Liver (tissue), 8 donors: ENCODE measurements at regions not wholly inside any gene's neighbourhood (a gene's known extent, or its start where the extent isn't known, plus 50 kb on each side); places are given as distances from the start of the nearest gene placed in this dataset.

Experiments
- DNase-seq: peaks from one replicate; pipeline ENCODE4 v3.0.0-alpha.2; 2017; ENCODE audit warnings: low spot score
- H3K27ac ChIP-seq, 2 donors: one replicate each; pipeline ENCODE4 v1.7.0; 2013; ENCODE audit warnings: inconsistent platforms in 2 of 2, low read length in 2 of 2, control low read depth in 1 of 2, low read depth in 1 of 2, mild to moderate bottlenecking in 1 of 2
- H3K27me3 ChIP-seq, 4 donors: one replicate each; pipeline versions ENCODE4 v1.6.1 to v1.7.0; 2013; ENCODE audit warnings: low read length in 3 of 4, inconsistent platforms in 1 of 4, mild to moderate bottlenecking in 1 of 4, moderate library complexity in 1 of 4; ENCODE audit not compliant: control insufficient read depth in 4 of 4, insufficient read depth in 4 of 4
- H3K36me3 ChIP-seq, 4 donors: one replicate each; pipeline versions ENCODE4 v1.6.1 to v1.7.0; 2013; ENCODE audit warnings: low read length in 3 of 4, mild to moderate bottlenecking in 3 of 4, low read depth in 1 of 4, moderate library complexity in 1 of 4; ENCODE audit not compliant: control insufficient read depth in 4 of 4, insufficient read depth in 3 of 4
- H3K4me1 ChIP-seq, 4 donors: one replicate each; pipeline versions ENCODE4 v1.6.1 to v1.7.0; 2013; ENCODE audit warnings: low read length in 3 of 4, mild to moderate bottlenecking in 3 of 4, moderate library complexity in 1 of 4; ENCODE audit not compliant: control insufficient read depth in 4 of 4, insufficient read depth in 4 of 4
- H3K4me3 ChIP-seq, 3 donors: one replicate each; pipeline versions ENCODE4 v1.6.1 to v1.7.0; 2013; ENCODE audit warnings: low read length in 3 of 3, control low read depth in 1 of 3, low read depth in 1 of 3, mild to moderate bottlenecking in 1 of 3
- H3K9ac ChIP-seq, 2 donors: one replicate each; pipeline ENCODE4 v1.7.0; 2013; ENCODE audit warnings: low read length in 2 of 2, mild to moderate bottlenecking in 2 of 2, moderate library complexity in 2 of 2, control low read depth in 1 of 2, low read depth in 1 of 2
- H3K9me3 ChIP-seq, 4 donors: one replicate each; pipeline versions ENCODE4 v1.6.1 to v1.7.0; 2013; ENCODE audit warnings: low read length in 3 of 4; ENCODE audit not compliant: control insufficient read depth in 4 of 4
- EGR1 ChIP-seq, 2 donors: IDR thresholded peaks; 2 replicates each; pipeline ENCODE4 v1.6.1; 2016 to 2018; ENCODE audit warnings: antibody characterized with exemption in 2 of 2, low read depth in 2 of 2
- FOXA1 ChIP-seq: IDR thresholded peaks from 2 replicates; pipeline ENCODE4 v1.6.1; 2016; ENCODE audit warnings: antibody characterized with exemption
- HNF4A ChIP-seq, 2 donors: conservative IDR thresholded peaks; 2 replicates each; pipeline ENCODE4 v1.6.1; 2016; ENCODE audit warnings: antibody characterized with exemption in 2 of 2, mild to moderate bottlenecking in 2 of 2
- HNF4G ChIP-seq: IDR thresholded peaks from 2 replicates; pipeline ENCODE4 v1.6.1; 2016; ENCODE audit warnings: antibody characterized with exemption
- RAD21 ChIP-seq, 2 donors: IDR thresholded peaks; 2 replicates each; pipeline ENCODE4 v1.6.1; 2016; ENCODE audit warnings: antibody characterized with exemption in 2 of 2, mild to moderate bottlenecking in 2 of 2
- RXRA ChIP-seq, 2 donors: IDR thresholded peaks; 2 replicates each; pipeline ENCODE4 v1.6.1; 2017 to 2018; ENCODE audit warnings: antibody characterized with exemption in 2 of 2, mild to moderate bottlenecking in 1 of 2
- SP1 ChIP-seq: IDR thresholded peaks from 2 replicates; pipeline ENCODE4 v1.6.1; 2018; ENCODE audit warnings: antibody characterized with exemption, mild to moderate bottlenecking
- YY1 ChIP-seq: IDR thresholded peaks from 2 replicates; pipeline ENCODE4 v1.6.1; 2016; ENCODE audit warnings: antibody characterized with exemption, mild to moderate bottlenecking
- WGBS: extraction: QIAGEN DNeasy Blood & Tissue Kit; methylation state at CpG from one replicate; pipeline ENCODE4 v1.1.7; 2013; 5-methylcytosine and 5-hydroxymethylcytosine counted together
- TF ChIP-seq, protein P1 (sequence below): IDR thresholded peaks from 2 replicates; pipeline ENCODE4 v1.6.1; 2016; ENCODE audit warnings: antibody characterized with exemption
- TF ChIP-seq, protein P2 (sequence below): IDR thresholded peaks from 2 replicates; pipeline ENCODE4 v1.6.1; 2016; ENCODE audit warnings: antibody characterized with exemption
- TF ChIP-seq, protein P3 (sequence below): fragments of 150-350 bp; IDR thresholded peaks from 2 replicates; pipeline ENCODE4 v1.5.1; 2017; ENCODE audit warnings: improper control_type of control experiment, low read depth, low read length; ENCODE audit not compliant: missing input control
- TF ChIP-seq, protein P4 (sequence below): IDR thresholded peaks from 2 replicates; pipeline ENCODE4 v1.6.1; 2016; ENCODE audit warnings: antibody characterized with exemption, mild to moderate bottlenecking
- donor health status: healthy.
- donor health status: healthy.
- donor health status: healthy.
- donor health status: healthy.
- donor health status: healthy.

DNA sequence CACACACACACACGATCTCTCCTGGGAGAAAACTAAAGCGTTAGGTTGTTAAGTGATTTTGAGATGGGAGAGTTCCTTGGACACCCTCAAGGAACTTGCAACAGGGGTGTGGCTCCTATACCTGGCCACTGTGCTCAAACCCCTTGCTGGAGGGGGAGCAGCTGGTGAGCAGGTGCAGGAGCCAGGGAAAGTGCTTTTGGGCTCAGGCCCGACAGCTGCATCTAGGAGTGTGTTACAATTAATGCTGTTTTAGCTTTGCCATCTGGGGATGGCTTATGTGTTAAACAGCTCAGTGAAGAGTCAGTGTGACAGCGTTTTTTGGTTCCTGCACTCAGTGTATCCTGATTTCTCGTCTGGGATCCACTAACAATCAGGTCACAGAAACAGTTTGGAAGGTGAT, 510.8 kb downstream of the TRIB2 start (continued):
- TF ChIP-seq, protein P1, sequence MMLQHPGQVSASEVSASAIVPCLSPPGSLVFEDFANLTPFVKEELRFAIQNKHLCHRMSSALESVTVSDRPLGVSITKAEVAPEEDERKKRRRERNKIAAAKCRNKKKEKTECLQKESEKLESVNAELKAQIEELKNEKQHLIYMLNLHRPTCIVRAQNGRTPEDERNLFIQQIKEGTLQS = no peak

DNA sequence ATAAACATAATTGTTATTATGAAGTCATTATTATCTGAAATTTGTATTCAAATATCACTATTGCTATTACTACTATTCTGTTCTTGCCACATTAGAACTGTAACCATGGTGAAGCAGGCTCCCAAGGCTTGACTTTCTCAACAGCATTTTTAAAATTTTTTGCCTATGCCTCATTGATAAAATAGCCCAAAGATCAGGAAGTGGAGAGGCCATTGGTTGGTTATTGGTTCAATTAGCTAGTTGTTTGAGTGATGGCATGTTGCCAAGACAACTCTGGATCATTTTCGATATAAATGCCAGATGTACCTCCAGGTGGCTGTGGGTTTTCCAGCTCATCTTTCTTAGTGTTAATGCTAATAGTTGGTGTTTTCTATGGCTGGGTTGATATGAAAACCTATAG, 513.5 kb downstream of the TRIB2 start:
- Histone ChIP-seq H3K36me3 (no peaks in the 10 kb centered on the region), H3K9me3 (no peaks in the 10 kb centered on the region), H3K4me3 (no peak overlapping the region), H3K4me1 (no peaks in the 10 kb centered on the region), H3K9ac (no peak overlapping the region), H3K27me3 (no peaks in the 10 kb centered on the region), H3K27ac (no peak overlapping the region)
- DNase-seq = no peak
- TF ChIP-seq, protein P2, sequence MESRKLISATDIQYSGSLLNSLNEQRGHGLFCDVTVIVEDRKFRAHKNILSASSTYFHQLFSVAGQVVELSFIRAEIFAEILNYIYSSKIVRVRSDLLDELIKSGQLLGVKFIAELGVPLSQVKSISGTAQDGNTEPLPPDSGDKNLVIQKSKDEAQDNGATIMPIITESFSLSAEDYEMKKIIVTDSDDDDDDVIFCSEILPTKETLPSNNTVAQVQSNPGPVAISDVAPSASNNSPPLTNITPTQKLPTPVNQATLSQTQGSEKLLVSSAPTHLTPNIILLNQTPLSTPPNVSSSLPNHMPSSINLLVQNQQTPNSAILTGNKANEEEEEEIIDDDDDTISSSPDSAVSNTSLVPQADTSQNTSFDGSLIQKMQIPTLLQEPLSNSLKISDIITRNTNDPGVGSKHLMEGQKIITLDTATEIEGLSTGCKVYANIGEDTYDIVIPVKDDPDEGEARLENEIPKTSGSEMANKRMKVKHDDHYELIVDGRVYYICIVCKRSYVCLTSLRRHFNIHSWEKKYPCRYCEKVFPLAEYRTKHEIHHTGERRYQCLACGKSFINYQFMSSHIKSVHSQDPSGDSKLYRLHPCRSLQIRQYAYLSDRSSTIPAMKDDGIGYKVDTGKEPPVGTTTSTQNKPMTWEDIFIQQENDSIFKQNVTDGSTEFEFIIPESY = no peak
- TF ChIP-seq RXRA (IDR thresholded peaks at IDR 0.05) (no peak), HNF4G (no peak), SP1 (no peak), HNF4A (conservative IDR thresholded peaks at IDR 0.05) (no peak)
- TF ChIP-seq, protein P1 = no peak
- TF ChIP-seq, protein P3, sequence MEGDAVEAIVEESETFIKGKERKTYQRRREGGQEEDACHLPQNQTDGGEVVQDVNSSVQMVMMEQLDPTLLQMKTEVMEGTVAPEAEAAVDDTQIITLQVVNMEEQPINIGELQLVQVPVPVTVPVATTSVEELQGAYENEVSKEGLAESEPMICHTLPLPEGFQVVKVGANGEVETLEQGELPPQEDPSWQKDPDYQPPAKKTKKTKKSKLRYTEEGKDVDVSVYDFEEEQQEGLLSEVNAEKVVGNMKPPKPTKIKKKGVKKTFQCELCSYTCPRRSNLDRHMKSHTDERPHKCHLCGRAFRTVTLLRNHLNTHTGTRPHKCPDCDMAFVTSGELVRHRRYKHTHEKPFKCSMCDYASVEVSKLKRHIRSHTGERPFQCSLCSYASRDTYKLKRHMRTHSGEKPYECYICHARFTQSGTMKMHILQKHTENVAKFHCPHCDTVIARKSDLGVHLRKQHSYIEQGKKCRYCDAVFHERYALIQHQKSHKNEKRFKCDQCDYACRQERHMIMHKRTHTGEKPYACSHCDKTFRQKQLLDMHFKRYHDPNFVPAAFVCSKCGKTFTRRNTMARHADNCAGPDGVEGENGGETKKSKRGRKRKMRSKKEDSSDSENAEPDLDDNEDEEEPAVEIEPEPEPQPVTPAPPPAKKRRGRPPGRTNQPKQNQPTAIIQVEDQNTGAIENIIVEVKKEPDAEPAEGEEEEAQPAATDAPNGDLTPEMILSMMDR = no peak
- WGBS = 78% methylated on average over 1 of the region's 1 CpG

DNA sequence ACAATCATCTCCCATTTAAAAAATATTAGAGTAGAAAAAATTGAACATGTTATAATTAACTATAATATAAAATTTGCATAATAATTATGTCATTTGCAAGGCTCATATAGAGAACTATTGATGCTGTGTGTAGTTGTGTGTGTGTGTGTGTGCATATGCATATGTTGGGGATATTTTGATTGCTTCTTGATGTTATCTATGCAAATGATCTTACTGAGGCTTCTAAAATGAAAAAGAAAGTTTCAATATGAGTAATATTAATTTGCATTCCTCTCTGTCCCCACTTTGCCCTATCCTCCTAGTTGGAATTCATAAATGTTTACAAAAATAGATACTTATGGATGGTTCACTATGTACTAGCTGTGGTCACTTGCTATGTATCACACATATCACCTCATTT, 523.3 kb downstream of the TRIB2 start:
- no peaks in the 10 kb centered on the region for H3K9me3 ChIP-seq
- no peak for TF ChIP-seq YY1
- TF ChIP-seq RAD21 (IDR thresholded peaks at IDR 0.05) = no peak
- TF ChIP-seq EGR1 (IDR thresholded peaks at IDR 0.05; ENCODE audit: low read depth in 2 of 2) = no peak
- no peak for TF ChIP-seq FOXA1
- TF ChIP-seq, protein P4, sequence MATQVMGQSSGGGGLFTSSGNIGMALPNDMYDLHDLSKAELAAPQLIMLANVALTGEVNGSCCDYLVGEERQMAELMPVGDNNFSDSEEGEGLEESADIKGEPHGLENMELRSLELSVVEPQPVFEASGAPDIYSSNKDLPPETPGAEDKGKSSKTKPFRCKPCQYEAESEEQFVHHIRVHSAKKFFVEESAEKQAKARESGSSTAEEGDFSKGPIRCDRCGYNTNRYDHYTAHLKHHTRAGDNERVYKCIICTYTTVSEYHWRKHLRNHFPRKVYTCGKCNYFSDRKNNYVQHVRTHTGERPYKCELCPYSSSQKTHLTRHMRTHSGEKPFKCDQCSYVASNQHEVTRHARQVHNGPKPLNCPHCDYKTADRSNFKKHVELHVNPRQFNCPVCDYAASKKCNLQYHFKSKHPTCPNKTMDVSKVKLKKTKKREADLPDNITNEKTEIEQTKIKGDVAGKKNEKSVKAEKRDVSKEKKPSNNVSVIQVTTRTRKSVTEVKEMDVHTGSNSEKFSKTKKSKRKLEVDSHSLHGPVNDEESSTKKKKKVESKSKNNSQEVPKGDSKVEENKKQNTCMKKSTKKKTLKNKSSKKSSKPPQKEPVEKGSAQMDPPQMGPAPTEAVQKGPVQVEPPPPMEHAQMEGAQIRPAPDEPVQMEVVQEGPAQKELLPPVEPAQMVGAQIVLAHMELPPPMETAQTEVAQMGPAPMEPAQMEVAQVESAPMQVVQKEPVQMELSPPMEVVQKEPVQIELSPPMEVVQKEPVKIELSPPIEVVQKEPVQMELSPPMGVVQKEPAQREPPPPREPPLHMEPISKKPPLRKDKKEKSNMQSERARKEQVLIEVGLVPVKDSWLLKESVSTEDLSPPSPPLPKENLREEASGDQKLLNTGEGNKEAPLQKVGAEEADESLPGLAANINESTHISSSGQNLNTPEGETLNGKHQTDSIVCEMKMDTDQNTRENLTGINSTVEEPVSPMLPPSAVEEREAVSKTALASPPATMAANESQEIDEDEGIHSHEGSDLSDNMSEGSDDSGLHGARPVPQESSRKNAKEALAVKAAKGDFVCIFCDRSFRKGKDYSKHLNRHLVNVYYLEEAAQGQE = no peak
- TF ChIP-seq, protein P3 = no peak
- TF ChIP-seq SP1 = no peak
- TF ChIP-seq, protein P2 = no peak
- H3K27me3 ChIP-seq = no peaks in the 10 kb centered on the region
- H3K4me1 ChIP-seq = no peaks in the 10 kb centered on the region
- no peak overlapping the region for H3K4me3 ChIP-seq
- H3K9ac ChIP-seq = no peak overlapping the region
- no peak overlapping the region for H3K27ac ChIP-seq
- no peaks in the 10 kb centered on the region for H3K36me3 ChIP-seq
- DNase-seq = no peak
